ENCODE measurements at regions not wholly inside any gene's neighbourhood (a gene's known extent, or its start where the extent isn't known, plus 50 kb on each side); places are given as distances from the start of the nearest gene placed in this dataset.
"Not testable (repeated sequence)": the region's sequence is repeated elsewhere in the genome, so short reads cannot be mapped to it uniquely, and the experiment has no call there.

- DNase-seq, result not testable (repeated sequence)
Measured at GRCh38 chr3:139116631-139117030, 71.9 kb upstream of the PRR23C start.

- peak; percentile 14 for DNase-seq
Measured at GRCh38 chr3:139117136-139117675, 72.5 kb upstream of the PRR23C start.

GRCh38 chr3:139117883-139118760 is 73.4 kb upstream of the PRR23C start:
- no peak for DNase-seq

GRCh38 chr3:139118835-139119234 is 74.1 kb upstream of the PRR23C start:
- DNase-seq, result no peak

- no peak for DNase-seq
Measured at GRCh38 chr3:139119331-139120025, 74.8 kb upstream of the PRR23C start.

- DNase-seq, result peak; percentile 8
Measured at GRCh38 chr3:139120086-139121056, 75.7 kb upstream of the PRR23C start.

GRCh38 chr3:139121513-139122220 is 77.0 kb upstream of the PRR23C start:
- no peak for DNase-seq

GRCh38 chr3:139122221-139122581 is 77.5 kb upstream of the PRR23C start:
- no peak for DNase-seq

- no peak for DNase-seq
Measured at GRCh38 chr3:139122612-139123011, 77.9 kb upstream of the PRR23C start.

- no peak for DNase-seq
Measured at GRCh38 chr3:139123377-139124095, 78.8 kb upstream of the PRR23C start.

GRCh38 chr3:139124197-139124596 is 79.5 kb upstream of the PRR23C start:
- DNase-seq, result no peak

- DNase-seq, result peak; percentile 15
Measured at GRCh38 chr3:139127101-139127500, 82.4 kb upstream of the PRR23C start.

- DNase-seq, result not testable (repeated sequence)
Measured at GRCh38 chr3:139127629-139128028, 82.9 kb upstream of the PRR23C start.

GRCh38 chr3:139128803-139129202 is 84.1 kb upstream of the PRR23C start:
- DNase-seq, result no peak

GRCh38 chr3:139129892-139130291 is 85.2 kb upstream of the PRR23C start:
- DNase-seq, result no peak

GRCh38 chr3:139130390-139131140 is 85.9 kb upstream of the PRR23C start:
- DNase-seq, result no peak

- DNase-seq, result no peak
Measured at GRCh38 chr3:139131951-139132350, 87.3 kb upstream of the PRR23C start.

GRCh38 chr3:139132976-139133375 is 88.3 kb upstream of the PRR23C start:
- no peak for DNase-seq

- DNase-seq, result no peak
Measured at GRCh38 chr3:139134678-139135372, 90.1 kb upstream of the PRR23C start.

GRCh38 chr3:139135657-139136056 is 91.0 kb upstream of the PRR23C start:
- DNase-seq, result no peak
